CD14-positive monocyte (primary cell): ENCODE measurements at regions not wholly inside any gene's neighbourhood (a gene's known extent, or its start where the extent isn't known, plus 50 kb on each side); places are given as distances from the start of the nearest gene placed in this dataset.

Experiments
- DNase-seq, 3 donors: peaks; one replicate each; pipeline ENCODE4 v3.0.0-alpha.2; 2011 to 2022
- H2AFZ ChIP-seq: 2 replicates; pipeline ENCODE4 v1.6.0; 2012; ENCODE audit warnings: mild to moderate bottlenecking, low read depth, low read length, inconsistent platforms; ENCODE audit not compliant: insufficient read depth, poor library complexity, severe bottlenecking
- H3K27ac ChIP-seq, 2 donors: 1 replicate in 1 of 2; 2 replicates in 1 of 2; pipeline ENCODE4 v1.5.1; 2012 to 2013; ENCODE audit warnings: low read length in 2 of 2, control low read depth in 1 of 2, inconsistent platforms in 1 of 2, low read depth in 1 of 2, mild to moderate bottlenecking in 1 of 2
- H3K27me3 ChIP-seq, 2 donors: one replicate each; pipeline versions ENCODE4 v1.6.0 to v1.6.1; 2011 to 2013; ENCODE audit warnings: low read length in 2 of 2; ENCODE audit not compliant: control insufficient read depth in 2 of 2, insufficient read depth in 2 of 2
- H3K36me3 ChIP-seq, 2 donors: replicated peaks in 1 of 2; 1 replicate in 1 of 2; 2 replicates in 1 of 2; pipeline versions ENCODE4 v1.5.1 to v1.6.1; 2012 to 2013; ENCODE audit warnings: low read length in 2 of 2, control low read depth in 1 of 2, inconsistent platforms in 1 of 2, mild to moderate bottlenecking in 1 of 2; ENCODE audit not compliant: insufficient read depth in 2 of 2, control insufficient read depth in 1 of 2
- H3K4me1 ChIP-seq, 2 donors: 1 replicate in 1 of 2; 2 replicates in 1 of 2; pipeline versions ENCODE4 v1.5.1 to v1.6.1; 2012 to 2013; ENCODE audit warnings: low read length in 2 of 2, control low read depth in 1 of 2, inconsistent platforms in 1 of 2, mild to moderate bottlenecking in 1 of 2, moderate library complexity in 1 of 2; ENCODE audit not compliant: insufficient read depth in 2 of 2, control insufficient read depth in 1 of 2
- H3K4me2 ChIP-seq: replicated peaks from 2 replicates; pipeline ENCODE3; 2012; ENCODE audit warnings: low read length, moderate library complexity, mild to moderate bottlenecking; ENCODE audit not compliant: poor library complexity, severe bottlenecking; ENCODE audit errors: extremely low read depth
- H3K4me3 ChIP-seq, 3 experiments: fragments of 200-600 bp in 1 of 3; sonication (generic) in 1 of 3; replicated peaks in 1 of 3; 1 replicate in 2 of 3; 2 replicates in 1 of 3; pipeline ENCODE4 v1.5.1; 2011 to 2013; ENCODE audit warnings: low read length in 3 of 3, mild to moderate bottlenecking in 3 of 3, control low read depth in 2 of 3, low read depth in 2 of 3, inconsistent platforms in 1 of 3, moderate library complexity in 1 of 3
- H3K79me2 ChIP-seq: 2 replicates; pipeline ENCODE4 v1.6.0; 2012; ENCODE audit warnings: mild to moderate bottlenecking, control low read depth, inconsistent platforms, low read length, moderate library complexity; ENCODE audit not compliant: insufficient read depth
- H3K9ac ChIP-seq: 2 replicates; pipeline ENCODE4 v1.6.0; 2017; ENCODE audit warnings: low read length, mild to moderate bottlenecking; ENCODE audit not compliant: insufficient read depth, poor library complexity, severe bottlenecking
- H3K9me3 ChIP-seq, 2 donors: replicated peaks in 1 of 2; 1 replicate in 1 of 2; 2 replicates in 1 of 2; pipeline versions ENCODE4 v1.5.1 to v1.6.1; 2012 to 2013; ENCODE audit warnings: low read length in 2 of 2, control low read depth in 1 of 2; ENCODE audit not compliant: control insufficient read depth in 1 of 2, insufficient read depth in 1 of 2
- H4K20me1 ChIP-seq: 2 replicates; pipeline ENCODE4 v1.6.0; 2012; ENCODE audit warnings: mild to moderate bottlenecking, low read length, control low read depth, moderate library complexity; ENCODE audit not compliant: insufficient read depth
- H3K27ac Mint-ChIP-seq, 7 donors: one replicate each; pipeline ENCODE4 v1.8.0; 2020; ENCODE audit warnings: mild to moderate bottlenecking in 7 of 7, mixed read lengths in 7 of 7, moderate library complexity in 6 of 7, inconsistent platforms in 2 of 7
- H3K27me3 Mint-ChIP-seq, 3 donors: one replicate each; pipeline ENCODE4 v1.8.0; 2021 to 2022; ENCODE audit warnings: low read depth in 3 of 3, mild to moderate bottlenecking in 3 of 3, mixed read lengths in 3 of 3, moderate library complexity in 3 of 3, inconsistent platforms in 1 of 3
- H3K36me3 Mint-ChIP-seq, 2 donors: one replicate each; pipeline ENCODE4 v1.8.0; 2020; ENCODE audit warnings: mixed read lengths in 2 of 2, inconsistent platforms in 1 of 2, mild to moderate bottlenecking in 1 of 2
- H3K4me1 Mint-ChIP-seq: one replicate; pipeline ENCODE4 v1.8.0; 2020; ENCODE audit warnings: mild to moderate bottlenecking, mixed read lengths
- H3K4me3 Mint-ChIP-seq, 2 donors: one replicate each; pipeline ENCODE4 v1.8.0; 2020; ENCODE audit warnings: mild to moderate bottlenecking in 2 of 2, mixed read lengths in 2 of 2, moderate library complexity in 1 of 2
- H3K9me3 Mint-ChIP-seq, 7 donors: one replicate each; pipeline ENCODE4 v1.8.0; 2020 to 2022; ENCODE audit warnings: mixed read lengths in 7 of 7, mild to moderate bottlenecking in 6 of 7, moderate library complexity in 6 of 7, inconsistent platforms in 2 of 7
- CTCF ChIP-seq: fragments of 200-600 bp; IDR thresholded peaks from one replicate; pipeline ENCODE4 v1.8.0; 2022; ENCODE audit warnings: antibody characterized with exemption, mild to moderate bottlenecking
- WGBS: methylation state at CpG from one replicate; pipeline ENCODE4 v1.1.5; 2013; ENCODE audit warnings: missing lambda C conversion rate; ENCODE audit not compliant: insufficient coverage; 5-methylcytosine and 5-hydroxymethylcytosine counted together
- intact Hi-C, 2 donors: fragments of 100-400 bp; cut with micrococcal nuclease; formaldehyde crosslinking; loops; one replicate each; pipeline versions ENCODE4 v1.15.0 to v1.15.1; 2023

GRCh38 chr6:141364694-141365093 lies 768.0 kb upstream of the GJE1 start:
- no peak for TF ChIP-seq CTCF
- no peak overlapping the region for H3K4me2 ChIP-seq

GRCh38 chr6:141364232-141364631 lies 768.5 kb upstream of the GJE1 start:
- Mint-ChIP-seq H3K4me1 (no peaks in the 10 kb centered on the region), H3K27ac (no peak overlapping the region), H3K27me3 (peaks cover 0 to 2% (median 1%) of the 10 kb centered on the region in 3 donors), H3K4me3 (no peak overlapping the region), H3K36me3 (no peaks in the 10 kb centered on the region), H3K9me3 (peaks cover 0 to 8% (median 4%) of the 10 kb centered on the region in 7 donors)
- WGBS: no CpG with 5 or more reads among the region's 2 CpGs
- no peak for TF ChIP-seq CTCF
- Histone ChIP-seq H3K4me3 (no peak overlapping the region), H3K27ac (no peak overlapping the region), H3K79me2 (no peaks in the 10 kb centered on the region), H3K9me3 (peaks cover 3 to 8% of the 10 kb centered on the region in 2 donors), H3K9ac (no peak overlapping the region), H3K4me1 (no peaks in the 10 kb centered on the region), H3K27me3 (no peaks in the 10 kb centered on the region), H2AFZ (no peak overlapping the region), H3K4me2 (no peak overlapping the region), H3K36me3 (no peaks in the 10 kb centered on the region), H4K20me1 (no peaks in the 10 kb centered on the region)
- intact Hi-C loops: no loop called here
- no peak for DNase-seq

More at GRCh38 chr6:141364694-141365093, 768.0 kb upstream of the GJE1 start:
- Mint-ChIP-seq H3K4me3 (no peak overlapping the region), H3K9me3 (peaks cover 0 to 8% (median 3%) of the 10 kb centered on the region in 7 donors), H3K4me1 (no peaks in the 10 kb centered on the region), H3K27ac (no peak overlapping the region), H3K36me3 (no peaks in the 10 kb centered on the region), H3K27me3 (peaks cover 0 to 2% (median 1%) of the 10 kb centered on the region in 3 donors)
- Histone ChIP-seq H3K36me3 (no peaks in the 10 kb centered on the region), H3K79me2 (no peaks in the 10 kb centered on the region), H3K27me3 (no peaks in the 10 kb centered on the region), H4K20me1 (no peaks in the 10 kb centered on the region), H2AFZ (no peak overlapping the region), H3K4me3 (no peak overlapping the region), H3K9me3 (peaks cover 3 to 5% of the 10 kb centered on the region in 2 donors), H3K27ac (no peak overlapping the region), H3K9ac (no peak overlapping the region), H3K4me1 (no peaks in the 10 kb centered on the region)
- intact Hi-C loops: no loop called here
- no peak for DNase-seq
- no CpG with 5 or more reads among the region's 3 CpGs for WGBS
